Peyer's patch (tissue), 4 donors: ENCODE measurements at regions not wholly inside any gene's neighbourhood (a gene's known extent, or its start where the extent isn't known, plus 50 kb on each side); places are given as distances from the start of the nearest gene placed in this dataset.

ENCODE experiments used
- DNase-seq, 3 donors: peaks; one replicate each; pipeline ENCODE4 v3.0.0-alpha.2; 2017 to 2019
- H3K27ac ChIP-seq, 4 donors: fragments of 200-600 bp; sonication (generic); one replicate each; pipeline ENCODE4 v1.5.1; 2016 to 2019
- H3K27me3 ChIP-seq, 2 donors: fragments of 200-600 bp; sonication (generic); one replicate each; pipeline ENCODE4 v1.5.1; 2019
- H3K36me3 ChIP-seq, 3 donors: fragments of 200-600 bp; sonication (generic); one replicate each; pipeline ENCODE4 v1.5.1; 2016 to 2019
- H3K4me1 ChIP-seq, 4 donors: fragments of 200-600 bp; sonication (generic); one replicate each; pipeline ENCODE4 v1.5.1; 2016 to 2019
- H3K4me3 ChIP-seq, 4 donors: fragments of 200-600 bp; sonication (generic); 1 replicate in 3 of 4; 2 replicates in 1 of 4; pipeline ENCODE4 v1.5.1; 2016 to 2019; ENCODE audit warnings: mild to moderate bottlenecking in 1 of 4
- H3K9me3 ChIP-seq, 4 donors: fragments of 200-600 bp; sonication (generic); one replicate each; pipeline ENCODE4 v1.5.1; 2016 to 2019; ENCODE audit warnings: mild to moderate bottlenecking in 1 of 4
- CTCF ChIP-seq, 6 experiments: fragments of 450-650 bp in 4 of 6; fragments of 200-600 bp in 2 of 6; sonication (generic) in 1 of 6; IDR thresholded peaks; one replicate each; pipeline ENCODE4 v1.5.1; 2017 to 2019; ENCODE audit warnings: antibody characterized with exemption in 6 of 6, mild to moderate bottlenecking in 3 of 6, moderate library complexity in 1 of 6
- POLR2A ChIP-seq, 2 donors: fragments of 450-650 bp; IDR thresholded peaks; one replicate each; pipeline ENCODE4 v1.5.1; 2017; ENCODE audit warnings: antibody characterized with exemption in 2 of 2, mild to moderate bottlenecking in 2 of 2, moderate library complexity in 2 of 2

DNA sequence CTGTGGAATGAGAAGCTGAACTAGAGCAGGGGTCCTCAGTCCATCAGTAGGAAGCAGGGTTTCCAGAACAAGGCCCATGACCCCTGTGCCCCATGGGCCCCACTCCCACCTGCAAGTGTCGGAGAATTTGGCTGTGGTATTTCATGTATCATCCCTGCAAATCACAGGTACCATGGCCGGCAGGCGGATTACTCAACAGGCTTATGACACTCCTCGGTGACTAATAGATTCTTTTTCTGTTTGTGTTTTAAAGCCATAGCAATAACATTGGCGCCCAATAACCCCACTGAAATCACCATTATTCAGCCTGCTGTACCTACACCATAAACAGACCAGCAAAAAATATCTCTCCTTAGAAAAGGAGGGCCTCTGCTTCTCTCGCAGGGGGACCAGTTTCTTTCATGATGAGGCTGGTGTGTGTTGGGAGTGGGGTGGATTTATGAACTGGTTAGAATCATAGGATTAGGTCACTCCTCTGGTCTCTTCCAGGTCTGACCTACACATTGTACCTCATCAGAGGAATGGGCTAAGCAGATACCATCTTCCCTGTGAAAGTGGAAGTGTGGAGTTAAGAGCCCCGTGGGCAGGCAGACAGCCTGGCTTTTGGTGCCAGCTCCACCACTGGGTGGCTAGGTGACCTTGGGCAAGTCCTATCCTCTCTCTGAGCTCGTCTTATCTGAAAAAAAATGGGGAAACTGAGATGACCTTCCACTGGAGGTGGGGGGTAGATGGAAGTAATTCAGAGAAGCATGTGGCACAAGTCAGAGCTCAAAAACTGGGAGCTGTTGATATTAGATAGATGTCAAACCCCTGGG, 60.2 kb upstream of the WNT11 start:
- Histone ChIP-seq H3K9me3 (no peaks in the 10 kb centered on the region), H3K36me3 (no peaks in the 10 kb centered on the region), H3K27me3 (no peaks in the 10 kb centered on the region), H3K27ac (peak overlapping the region in 2 of 4 donors; percentile 15 to 45), H3K4me1 (no peaks in the 10 kb centered on the region), H3K4me3 (no peak overlapping the region)
- TF ChIP-seq POLR2A (IDR thresholded peaks at IDR 0.05) (no peak), CTCF (IDR thresholded peaks at IDR 0.05) (no peak)
- DNase-seq, result no peak

DNA sequence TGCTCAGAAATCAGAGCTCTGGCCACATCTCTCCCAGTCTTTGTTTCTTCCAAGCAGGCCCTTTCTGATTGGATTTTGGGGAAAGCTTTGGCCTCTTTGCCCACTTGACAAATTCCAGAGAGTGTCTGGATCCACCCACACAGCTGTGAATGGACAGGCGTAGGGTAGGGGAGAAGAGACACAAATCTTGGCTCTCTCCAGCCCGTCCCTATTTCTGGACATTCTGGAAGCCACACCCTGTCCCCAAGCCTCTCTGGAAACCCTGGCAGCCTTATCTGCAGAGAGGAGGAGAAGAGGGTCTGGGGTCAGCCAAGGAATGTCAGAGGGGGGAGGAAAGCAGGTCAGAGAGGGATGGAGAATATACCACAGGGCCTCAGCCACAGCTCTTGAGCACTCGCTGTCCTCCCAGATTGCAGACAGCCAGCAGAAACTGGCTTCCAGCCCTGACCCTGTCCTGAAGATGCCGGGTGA, 59.5 kb upstream of the WNT11 start:
- TF ChIP-seq CTCF (IDR thresholded peaks at IDR 0.05) (no peak), POLR2A (IDR thresholded peaks at IDR 0.05) (no peak)

GRCh38 chr11:76263657-76264056, 57.4 kb upstream of the WNT11 start:
- H3K36me3 ChIP-seq, result no peaks in the 10 kb centered on the region
- no peaks in the 10 kb centered on the region for H3K9me3 ChIP-seq
- DNase-seq, result no peak
- H3K4me3 ChIP-seq, result no peak overlapping the region
- no peak for TF ChIP-seq POLR2A (IDR thresholded peaks at IDR 0.05)
- H3K27ac ChIP-seq, result no peak overlapping the region
- no peaks in the 10 kb centered on the region for H3K4me1 ChIP-seq
- H3K27me3 ChIP-seq, result no peaks in the 10 kb centered on the region

More for the DNA sequence above, 59.5 kb upstream of the WNT11 start:
- H3K27ac ChIP-seq, result peak overlapping the region in 1 of 4 donors; percentile 45
- no peak overlapping the region for H3K4me3 ChIP-seq
- no peak for DNase-seq
- H3K4me1 ChIP-seq, result no peaks in the 10 kb centered on the region
- H3K36me3 ChIP-seq, result no peaks in the 10 kb centered on the region
- H3K27me3 ChIP-seq, result no peaks in the 10 kb centered on the region
- no peaks in the 10 kb centered on the region for H3K9me3 ChIP-seq

DNA sequence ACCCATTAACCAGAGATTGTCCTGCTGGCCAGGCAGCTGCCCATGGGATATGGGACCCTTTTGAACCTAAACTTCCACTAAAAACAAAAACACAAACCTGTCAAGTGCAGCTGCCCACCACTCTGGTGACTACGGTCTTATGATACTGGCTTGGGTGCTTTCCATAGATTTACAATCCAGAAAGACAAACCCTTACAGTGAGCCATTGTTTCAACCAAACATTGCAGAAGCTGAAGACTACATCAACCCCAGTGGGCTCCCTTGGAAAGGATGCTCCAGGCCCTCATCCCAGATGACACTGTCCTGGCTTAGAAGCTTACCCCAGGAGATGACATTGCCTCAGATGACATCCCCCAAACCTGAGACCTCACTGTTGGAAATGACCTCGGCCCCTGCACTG, 56.9 kb upstream of the WNT11 start:
- H3K4me1 ChIP-seq, result no peaks in the 10 kb centered on the region
- no peak overlapping the region for H3K4me3 ChIP-seq
- H3K9me3 ChIP-seq, result no peaks in the 10 kb centered on the region
- no peak overlapping the region for H3K27ac ChIP-seq
- no peaks in the 10 kb centered on the region for H3K27me3 ChIP-seq
- no peak for DNase-seq
- TF ChIP-seq POLR2A (IDR thresholded peaks at IDR 0.05) (no peak), CTCF (IDR thresholded peaks at IDR 0.05) (no peak)
- H3K36me3 ChIP-seq, result no peaks in the 10 kb centered on the region

DNA sequence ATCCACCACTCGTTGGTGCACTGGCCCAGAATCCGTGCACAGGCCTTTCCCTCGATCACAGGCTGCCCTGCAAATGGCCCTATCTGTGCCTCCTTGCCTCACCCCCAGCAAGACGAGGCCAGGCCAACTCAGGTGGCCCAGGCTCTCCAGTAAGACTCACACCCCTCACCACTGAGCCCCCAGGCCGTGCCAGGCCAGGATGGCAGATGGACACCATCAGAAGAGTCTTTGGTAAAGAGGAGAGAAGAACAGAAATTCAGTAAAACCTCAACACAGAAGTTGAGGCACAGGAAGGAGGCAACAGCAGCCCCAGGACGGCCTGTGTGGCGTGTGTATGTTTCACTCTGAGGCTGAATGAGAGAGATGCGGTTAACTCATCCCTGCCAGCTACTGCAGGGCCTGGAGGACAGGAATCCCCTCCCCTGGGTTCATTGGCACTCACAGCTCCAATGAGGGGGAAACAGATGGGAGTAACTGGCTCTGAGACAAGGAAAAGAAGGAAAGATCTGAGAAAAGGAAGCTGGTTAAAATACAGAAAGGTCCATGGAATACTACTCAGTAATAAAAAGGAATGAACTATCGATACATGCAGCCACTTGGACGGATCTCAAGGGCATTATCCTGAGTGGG, 54.1 kb upstream of the WNT11 start:
- no peaks in the 10 kb centered on the region for H3K36me3 ChIP-seq
- H3K27ac ChIP-seq, result no peak overlapping the region
- H3K27me3 ChIP-seq, result no peaks in the 10 kb centered on the region
- H3K4me3 ChIP-seq, result no peak overlapping the region
- no peak for TF ChIP-seq POLR2A (IDR thresholded peaks at IDR 0.05)
- TF ChIP-seq CTCF (IDR thresholded peaks at IDR 0.05), result no peak
- no peaks in the 10 kb centered on the region for H3K9me3 ChIP-seq
- no peak for DNase-seq
- no peaks in the 10 kb centered on the region for H3K4me1 ChIP-seq

- Histone ChIP-seq H3K36me3 (no peaks in the 10 kb centered on the region), H3K4me3 (no peak overlapping the region), H3K9me3 (no peaks in the 10 kb centered on the region), H3K4me1 (no peaks in the 10 kb centered on the region), H3K27ac (no peak overlapping the region), H3K27me3 (no peaks in the 10 kb centered on the region)
- no peak for TF ChIP-seq POLR2A (IDR thresholded peaks at IDR 0.05)
- no peak for TF ChIP-seq CTCF (IDR thresholded peaks at IDR 0.05)
- no peak for DNase-seq
Observed at GRCh38 chr11:76259299-76259908, 53.1 kb upstream of the WNT11 start.
